OCI-LY3 (cell line): ENCODE measurements at regions not wholly inside any gene's neighbourhood (a gene's known extent, or its start where the extent isn't known, plus 50 kb on each side); places are given as distances from the start of the nearest gene placed in this dataset.

Experiments
- H2AFZ ChIP-seq: fragments of 200-600, 300-600 bp; shearing (Covaris generic); 2 replicates; pipeline ENCODE4 v1.6.0; 2014; ENCODE audit warnings: antibody characterized with exemption, low read depth, low read length
- H3K27ac ChIP-seq: fragments of 200-600, 300-600 bp; sonication (generic); 2 replicates; pipeline ENCODE4 v1.5.1; 2014; ENCODE audit warnings: mild to moderate bottlenecking, low read length, moderate library complexity, mixed read lengths
- H3K27me3 ChIP-seq: fragments of 200-600, 300-600 bp; sonication (generic); 2 replicates; pipeline ENCODE4 v1.6.1; 2014; ENCODE audit warnings: low read depth, low read length, mixed read lengths
- H3K36me3 ChIP-seq: fragments of 200-600, 300-600 bp; sonication (generic); replicated peaks from 2 replicates; pipeline ENCODE3; 2014; ENCODE audit warnings: low read depth, low read length, mixed read lengths
- H3K4me1 ChIP-seq: fragments of 300-600, 200-600 bp; sonication (generic); 2 replicates; pipeline ENCODE4 v1.6.1; 2014; ENCODE audit warnings: low read length, mixed read lengths
- H3K4me2 ChIP-seq: fragments of 200-600, 300-600 bp; sonication (generic); 2 replicates; pipeline ENCODE4 v1.6.1; 2014; ENCODE audit warnings: low read length, mixed read lengths
- H3K4me3 ChIP-seq: fragments of 300-600, 200-600 bp; sonication (generic); 2 replicates; pipeline ENCODE4 v1.5.1; 2014; ENCODE audit warnings: antibody characterized with exemption, mild to moderate bottlenecking, low read length, moderate library complexity
- H3K79me2 ChIP-seq: fragments of 300-600, 200-600 bp; shearing (Covaris generic); 2 replicates; pipeline ENCODE4 v1.6.1; 2014; ENCODE audit warnings: mild to moderate bottlenecking, low read length, mixed read lengths
- H3K9ac ChIP-seq: fragments of 300-600, 200-600 bp; shearing (Covaris generic); 2 replicates; pipeline ENCODE4 v1.6.0; 2014; ENCODE audit warnings: mild to moderate bottlenecking, low read length, moderate library complexity
- H3K9me3 ChIP-seq: fragments of 200-600, 300-600 bp; shearing (Covaris generic); 2 replicates; pipeline ENCODE4 v1.6.1; 2014; ENCODE audit warnings: low read length, mixed read lengths; ENCODE audit not compliant: insufficient read depth
- H4K20me1 ChIP-seq: fragments of 200-600, 300-600 bp; sonication (generic); 2 replicates; pipeline ENCODE4 v1.6.1; 2016; ENCODE audit warnings: low read length, mixed read lengths; ENCODE audit not compliant: insufficient read depth
- EZH2phosphoT487 ChIP-seq: fragments of 200-600 bp; shearing (Covaris generic); IDR thresholded peaks from 2 replicates; pipeline ENCODE4 v1.6.1; 2018; ENCODE audit warnings: antibody characterized with exemption, mixed run types, low read depth
- TF ChIP-seq, protein P1 (sequence below): fragments of 200-600, 300-600 bp; sonication (generic); IDR thresholded peaks from 2 replicates; pipeline ENCODE4 v1.5.1; 2014; ENCODE audit warnings: antibody characterized with exemption, low read length, low read depth

- H3K4me1 ChIP-seq, result no peaks in the 10 kb centered on the region
- no peaks in the 10 kb centered on the region for H3K9me3 ChIP-seq
- no peak overlapping the region for H2AFZ ChIP-seq
- H3K27me3 ChIP-seq, result peaks cover 2% of the 10 kb centered on the region; the same call in 1 of the 2 replicates
- H3K36me3 ChIP-seq, result no peaks in the 10 kb centered on the region
- TF ChIP-seq EZH2phosphoT487, result no peak
- TF ChIP-seq, protein P1, sequence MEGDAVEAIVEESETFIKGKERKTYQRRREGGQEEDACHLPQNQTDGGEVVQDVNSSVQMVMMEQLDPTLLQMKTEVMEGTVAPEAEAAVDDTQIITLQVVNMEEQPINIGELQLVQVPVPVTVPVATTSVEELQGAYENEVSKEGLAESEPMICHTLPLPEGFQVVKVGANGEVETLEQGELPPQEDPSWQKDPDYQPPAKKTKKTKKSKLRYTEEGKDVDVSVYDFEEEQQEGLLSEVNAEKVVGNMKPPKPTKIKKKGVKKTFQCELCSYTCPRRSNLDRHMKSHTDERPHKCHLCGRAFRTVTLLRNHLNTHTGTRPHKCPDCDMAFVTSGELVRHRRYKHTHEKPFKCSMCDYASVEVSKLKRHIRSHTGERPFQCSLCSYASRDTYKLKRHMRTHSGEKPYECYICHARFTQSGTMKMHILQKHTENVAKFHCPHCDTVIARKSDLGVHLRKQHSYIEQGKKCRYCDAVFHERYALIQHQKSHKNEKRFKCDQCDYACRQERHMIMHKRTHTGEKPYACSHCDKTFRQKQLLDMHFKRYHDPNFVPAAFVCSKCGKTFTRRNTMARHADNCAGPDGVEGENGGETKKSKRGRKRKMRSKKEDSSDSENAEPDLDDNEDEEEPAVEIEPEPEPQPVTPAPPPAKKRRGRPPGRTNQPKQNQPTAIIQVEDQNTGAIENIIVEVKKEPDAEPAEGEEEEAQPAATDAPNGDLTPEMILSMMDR, result no peak
- no peak overlapping the region for H3K4me3 ChIP-seq
- H4K20me1 ChIP-seq, result no peaks in the 10 kb centered on the region
- no peak overlapping the region for H3K9ac ChIP-seq
- no peak overlapping the region for H3K27ac ChIP-seq
- no peak overlapping the region for H3K4me2 ChIP-seq
- no peaks in the 10 kb centered on the region for H3K79me2 ChIP-seq
Measured at GRCh38 chr10:111970111-111970510, 213.5 kb downstream of the GPAM start.

- no peak overlapping the region for H3K4me3 ChIP-seq
- no peaks in the 10 kb centered on the region for H3K9me3 ChIP-seq
- H3K27ac ChIP-seq, result no peak overlapping the region
- H3K9ac ChIP-seq, result no peak overlapping the region
- H3K36me3 ChIP-seq, result no peaks in the 10 kb centered on the region
- H3K4me1 ChIP-seq, result no peaks in the 10 kb centered on the region
- no peak overlapping the region for H2AFZ ChIP-seq
- no peak for TF ChIP-seq EZH2phosphoT487
- TF ChIP-seq, protein P1, result no peak
- no peaks in the 10 kb centered on the region for H4K20me1 ChIP-seq
- no peak overlapping the region for H3K4me2 ChIP-seq
- H3K79me2 ChIP-seq, result no peaks in the 10 kb centered on the region
- H3K27me3 ChIP-seq, result peaks cover 2% of the 10 kb centered on the region; the same call in 1 of the 2 replicates
Measured at GRCh38 chr10:111972109-111972508, 211.5 kb downstream of the GPAM start.

DNA sequence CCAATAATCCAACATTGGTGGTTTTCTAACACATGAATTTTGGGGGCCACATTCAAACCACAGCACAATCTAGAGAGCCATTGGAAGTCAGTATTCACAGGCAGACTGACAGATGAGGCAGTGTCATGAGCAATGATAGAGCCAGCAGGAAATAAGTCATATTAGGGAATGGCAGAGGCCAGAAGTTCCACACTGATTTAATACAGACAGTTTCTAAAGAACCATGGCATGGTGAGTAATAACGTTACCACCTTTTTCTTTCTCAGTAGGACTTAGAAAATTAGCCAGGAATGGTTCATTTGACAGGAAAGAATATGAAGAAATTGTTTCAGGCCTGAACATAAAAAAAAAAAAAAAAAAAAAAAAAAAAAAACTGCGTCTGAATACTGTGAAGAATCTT, 210.3 kb downstream of the GPAM start:
- TF ChIP-seq, protein P1, result no peak
- no peak for TF ChIP-seq EZH2phosphoT487

DNA sequence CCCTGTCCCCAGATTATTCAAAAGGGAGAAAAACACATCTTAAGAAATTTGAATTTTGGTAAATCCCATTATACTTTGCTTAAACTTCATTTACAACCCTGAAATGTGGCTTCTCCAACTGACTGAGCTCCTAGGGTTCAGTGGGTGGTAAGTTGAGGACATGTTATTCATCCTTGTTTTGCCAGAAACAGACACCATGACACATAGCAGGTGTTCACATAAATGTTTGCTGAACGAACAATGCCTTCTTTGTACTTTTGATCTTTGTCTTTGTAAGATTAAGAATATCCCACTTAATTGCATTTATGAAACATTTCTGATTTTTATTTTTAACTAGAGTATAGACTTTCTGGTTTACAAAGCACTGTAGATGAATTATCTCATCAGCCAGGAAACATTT, 209.7 kb downstream of the GPAM start:
- no peaks in the 10 kb centered on the region for H3K79me2 ChIP-seq
- no peak overlapping the region for H2AFZ ChIP-seq
- H4K20me1 ChIP-seq, result no peaks in the 10 kb centered on the region
- no peak overlapping the region for H3K4me3 ChIP-seq
- H3K9me3 ChIP-seq, result no peaks in the 10 kb centered on the region
- TF ChIP-seq EZH2phosphoT487, result no peak
- TF ChIP-seq, protein P1, result no peak
- no peaks in the 10 kb centered on the region for H3K36me3 ChIP-seq
- H3K4me1 ChIP-seq, result no peaks in the 10 kb centered on the region
- H3K4me2 ChIP-seq, result no peak overlapping the region
- H3K27ac ChIP-seq, result no peak overlapping the region
- no peak overlapping the region for H3K9ac ChIP-seq
- no peaks in the 10 kb centered on the region for H3K27me3 ChIP-seq

More for the DNA sequence above, 210.3 kb downstream of the GPAM start:
- H3K79me2 ChIP-seq, result no peaks in the 10 kb centered on the region
- no peaks in the 10 kb centered on the region for H3K36me3 ChIP-seq
- H3K27ac ChIP-seq, result no peak overlapping the region
- H4K20me1 ChIP-seq, result no peaks in the 10 kb centered on the region
- H3K4me1 ChIP-seq, result no peaks in the 10 kb centered on the region
- no peak overlapping the region for H2AFZ ChIP-seq
- H3K4me2 ChIP-seq, result no peak overlapping the region
- no peaks in the 10 kb centered on the region for H3K9me3 ChIP-seq
- H3K4me3 ChIP-seq, result no peak overlapping the region
- H3K27me3 ChIP-seq, result peaks cover 2% of the 10 kb centered on the region; the same call in 1 of the 2 replicates
- no peak overlapping the region for H3K9ac ChIP-seq
